GM19438 (cell line): ENCODE measurements at regions not wholly inside any gene's neighbourhood (a gene's known extent, or its start where the extent isn't known, plus 50 kb on each side); places are given as distances from the start of the nearest gene placed in this dataset.
"Not testable (repeated sequence)": the region's sequence is repeated elsewhere in the genome, so short reads cannot be mapped to it uniquely, and the experiment has no call there.

Source experiments
- ATAC-seq: cut with Tn5 transposase; IDR thresholded peaks from one replicate; pipeline ENCODE4 v1.9.1; 2021; ENCODE audit warnings: low read depth; ENCODE audit not compliant: unreplicated experiment

DNA sequence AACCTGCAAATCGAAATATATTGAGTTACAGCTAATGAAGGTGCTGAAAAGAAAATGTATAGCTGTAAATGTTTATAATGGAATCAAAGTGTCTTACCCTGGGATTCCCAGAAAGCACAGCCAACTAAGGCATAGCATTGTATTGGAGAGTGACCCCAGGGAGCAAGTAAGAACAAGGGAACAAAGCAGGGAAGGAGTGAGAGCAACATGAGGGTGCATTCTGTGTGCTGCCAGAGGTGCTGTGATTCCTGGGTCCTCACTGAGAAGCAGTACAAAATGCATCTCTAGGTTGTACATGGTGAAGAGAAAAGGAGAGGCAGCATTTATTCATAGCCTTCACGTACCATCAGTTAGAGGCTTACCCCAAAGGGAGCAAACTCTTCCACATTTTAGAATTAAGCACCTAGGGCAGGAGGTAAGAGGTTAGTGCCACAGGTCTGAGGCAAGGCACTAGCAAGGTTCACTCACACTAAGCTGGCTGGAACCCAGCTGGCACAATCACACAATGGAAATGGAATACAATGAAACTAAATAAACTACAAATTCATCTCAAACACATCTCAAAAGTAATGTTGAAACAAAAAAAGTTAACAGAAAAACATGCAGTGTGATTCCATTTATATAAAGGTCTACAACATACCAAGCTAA, 151.5 kb upstream of the C2CD4B start:
- no peak for ATAC-seq

DNA sequence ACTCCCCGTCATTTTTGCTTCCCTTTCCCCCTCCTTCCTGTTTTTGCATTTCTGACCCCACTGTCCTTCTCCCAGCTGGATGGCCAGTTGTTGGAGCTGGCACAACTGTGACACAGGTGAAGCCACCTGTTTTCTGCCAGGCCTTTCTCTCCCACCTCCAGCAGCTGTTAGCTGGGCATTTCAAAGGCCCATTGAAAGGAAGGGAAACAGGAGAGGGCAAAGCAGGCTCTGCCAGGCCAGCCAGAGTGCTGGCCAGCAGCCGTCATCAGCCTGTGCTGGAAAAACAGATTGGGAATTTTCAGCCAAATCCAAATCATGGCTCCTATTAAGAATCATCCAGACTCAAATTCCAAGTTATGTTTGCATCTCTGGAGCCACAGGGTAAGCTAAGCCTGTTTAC, 155.2 kb upstream of the C2CD4B start:
- no peak for ATAC-seq

DNA sequence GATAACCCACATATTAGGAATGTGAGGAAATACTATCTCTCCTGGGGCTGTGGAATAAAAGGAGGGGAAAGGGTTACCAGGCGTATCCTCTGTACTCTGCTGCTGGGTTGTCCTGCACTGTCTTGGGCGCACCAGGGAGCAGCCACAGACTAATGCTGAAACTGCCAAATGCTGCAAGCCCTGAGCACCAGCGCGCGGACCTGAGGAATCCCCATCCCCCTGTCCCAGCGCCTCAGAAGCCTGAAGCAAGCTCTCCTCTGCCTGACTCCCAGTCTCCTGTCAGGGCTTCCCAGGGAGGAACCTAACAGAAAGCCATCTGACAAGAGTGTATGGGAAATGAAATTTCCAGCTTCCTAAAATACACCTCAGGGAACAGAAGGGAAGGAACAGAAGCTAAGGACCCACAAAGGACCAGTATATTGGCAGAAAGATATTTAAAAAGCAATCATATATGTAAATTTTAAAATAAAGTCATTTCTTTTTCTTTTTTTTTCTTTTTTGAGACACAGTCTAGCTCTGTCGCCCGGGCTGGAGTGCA, 158.3 kb upstream of the C2CD4B start:
- ATAC-seq: no peak

DNA sequence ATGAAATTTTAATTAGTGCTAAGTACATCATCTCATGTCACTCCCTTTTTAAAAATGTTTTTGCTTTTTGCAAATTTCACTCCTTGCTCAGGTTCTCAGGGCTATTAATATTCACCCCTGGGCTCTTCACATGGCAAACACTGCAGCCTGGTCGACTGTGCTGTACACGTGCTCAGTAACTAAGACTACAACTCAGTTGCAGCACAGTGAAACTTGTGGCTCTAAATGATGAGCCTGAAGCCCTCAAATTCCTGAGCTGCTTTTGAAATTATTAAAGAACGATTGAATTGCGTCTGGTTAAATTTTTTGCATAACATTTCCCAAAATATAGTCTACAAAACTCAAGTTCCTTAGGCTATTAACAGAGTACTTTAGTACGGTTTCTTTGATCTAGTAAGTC, 159.3 kb upstream of the C2CD4B start:
- ATAC-seq: no peak

DNA sequence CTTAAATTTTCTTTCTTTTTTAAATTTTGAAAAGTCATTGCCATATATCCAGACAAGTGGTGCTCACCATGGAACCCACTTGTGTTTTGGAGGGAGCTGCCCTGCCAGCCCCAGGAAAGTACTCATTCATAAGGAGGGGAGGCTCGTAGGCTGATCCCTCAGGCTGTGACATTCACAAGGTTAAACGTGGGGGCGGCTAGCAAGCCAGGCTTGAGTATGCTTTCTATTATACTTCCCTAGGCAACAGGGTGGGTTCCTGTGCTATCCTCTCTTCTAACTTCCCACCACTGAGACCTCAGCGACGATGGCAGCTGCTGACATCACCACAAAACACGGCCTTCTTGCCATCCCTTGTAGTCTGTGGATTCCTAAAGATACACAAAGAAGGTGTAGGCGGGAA, 160.5 kb upstream of the C2CD4B start:
- ATAC-seq: no peak

DNA sequence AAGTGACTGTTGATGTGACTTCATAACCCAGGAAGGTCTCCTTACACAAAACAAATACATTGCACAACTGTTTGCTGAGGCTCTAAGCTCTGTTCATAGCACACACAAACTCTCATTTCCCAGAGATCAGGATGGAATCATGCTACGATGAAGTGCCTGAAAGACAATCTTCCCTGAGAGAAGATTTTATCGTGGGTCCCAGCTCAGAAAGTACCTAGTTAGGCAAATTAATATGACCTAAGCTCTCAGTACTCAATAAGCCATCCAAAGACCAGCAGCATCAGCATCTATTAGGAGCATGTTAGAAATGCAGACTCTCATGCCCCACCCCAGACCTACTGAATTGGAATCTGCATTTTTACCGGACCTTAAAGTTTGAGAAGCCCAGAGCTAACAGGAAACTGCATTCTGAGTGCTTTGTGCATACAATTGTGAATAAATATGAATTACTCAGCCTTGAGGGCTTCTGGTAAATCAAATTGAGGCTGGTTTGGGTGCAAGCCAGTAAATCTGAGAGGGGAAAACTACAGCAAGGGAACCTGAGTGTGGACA, 161.5 kb upstream of the C2CD4B start:
- ATAC-seq: no peak

DNA sequence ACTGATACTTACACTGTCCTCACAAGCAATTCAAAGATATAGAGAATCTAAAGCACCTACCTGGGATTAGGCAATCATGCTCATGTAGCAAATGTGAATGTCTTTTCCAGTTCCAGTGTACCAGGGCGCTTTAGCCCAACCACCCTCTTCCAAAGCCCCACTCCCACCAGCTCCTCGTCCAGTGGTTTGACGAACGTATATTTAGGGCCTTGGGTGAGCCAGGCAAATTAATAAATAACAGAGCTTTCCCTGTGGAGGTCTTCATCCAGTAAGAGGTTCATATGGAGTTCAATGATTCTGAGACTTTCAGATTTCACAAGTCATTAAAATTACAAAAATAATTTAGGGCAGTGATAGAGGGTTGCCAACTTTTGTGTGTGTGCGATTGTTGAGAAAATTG, 162.3 kb upstream of the C2CD4B start:
- ATAC-seq: no peak

DNA sequence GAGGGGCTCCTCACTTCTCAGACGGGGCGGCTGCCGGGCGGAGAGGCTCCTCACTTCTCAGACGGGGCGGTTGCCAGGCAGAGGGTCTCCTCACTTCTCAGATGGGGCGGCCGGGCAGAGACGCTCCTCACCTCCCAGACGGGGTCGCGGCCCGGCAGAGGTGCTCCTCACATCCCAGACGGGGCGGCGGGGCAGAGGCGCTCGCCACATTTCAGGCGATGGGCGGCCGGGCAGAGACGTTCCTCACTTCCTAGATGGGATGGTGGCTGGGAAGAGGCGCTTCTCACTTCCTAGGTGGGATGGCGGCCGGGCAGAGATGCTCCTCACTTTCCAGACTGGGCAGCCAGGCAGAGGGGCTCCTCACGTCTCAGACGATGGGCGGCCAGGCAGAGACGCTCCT, 167.4 kb upstream of the C2CD4B start:
- ATAC-seq: not testable (repeated sequence)

DNA sequence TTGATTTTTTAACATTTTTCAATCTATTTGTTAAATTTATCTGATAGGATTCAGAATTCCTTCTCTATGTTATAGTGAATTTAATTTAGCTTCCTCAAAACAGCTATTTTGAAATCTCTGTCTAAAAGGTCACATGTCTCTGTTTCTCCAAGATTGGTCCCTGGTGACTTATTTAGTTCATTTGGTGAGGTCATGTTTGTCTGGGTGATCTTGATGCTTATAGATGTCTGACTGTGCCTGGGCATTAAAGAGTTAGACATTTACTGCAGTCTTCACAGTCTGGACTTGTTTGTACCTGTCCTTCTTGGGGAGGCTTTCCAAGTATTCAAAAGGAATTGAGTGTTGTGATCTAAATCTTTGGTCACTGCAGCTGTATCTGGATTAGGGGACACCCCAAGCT, 169.5 kb upstream of the C2CD4B start:
- ATAC-seq: no peak

DNA sequence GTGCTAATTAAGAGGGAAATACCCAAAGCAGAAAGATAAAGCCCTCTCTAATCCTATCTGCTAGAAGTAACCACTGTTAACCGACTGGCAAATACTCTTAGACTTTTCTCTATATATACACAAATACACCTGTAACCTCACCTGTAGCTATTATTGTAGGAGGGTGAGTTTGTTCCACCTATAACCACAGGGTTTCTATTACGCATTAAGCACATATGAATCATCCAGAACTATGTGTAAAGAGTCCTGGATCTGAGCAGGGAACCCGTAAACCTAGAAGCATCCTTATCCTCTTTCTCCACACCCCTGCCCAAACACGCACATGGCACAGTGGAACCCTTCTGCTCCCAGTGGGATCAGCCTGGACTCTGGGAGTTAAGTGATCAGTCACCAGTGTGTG, 172.8 kb upstream of the C2CD4B start:
- no peak for ATAC-seq

DNA sequence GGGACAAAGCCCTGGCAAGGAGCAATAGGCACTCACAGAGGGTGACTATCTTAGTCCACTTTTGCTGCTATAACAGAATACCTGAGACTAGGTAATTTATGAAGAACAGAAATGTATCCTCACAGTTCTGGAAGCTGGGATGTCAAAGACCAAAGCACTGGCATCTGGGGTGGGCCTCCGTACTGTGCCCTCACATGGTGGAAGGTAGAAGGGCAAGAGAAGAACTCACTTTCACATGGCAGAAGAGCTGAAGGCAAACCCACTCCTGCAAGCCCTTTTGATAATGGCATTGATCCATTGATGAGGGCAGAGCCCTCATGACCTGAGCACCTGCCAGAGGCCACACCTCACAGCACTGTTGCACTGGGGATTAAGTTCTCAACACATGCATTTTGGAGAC, 173.4 kb upstream of the C2CD4B start:
- ATAC-seq: no peak

DNA sequence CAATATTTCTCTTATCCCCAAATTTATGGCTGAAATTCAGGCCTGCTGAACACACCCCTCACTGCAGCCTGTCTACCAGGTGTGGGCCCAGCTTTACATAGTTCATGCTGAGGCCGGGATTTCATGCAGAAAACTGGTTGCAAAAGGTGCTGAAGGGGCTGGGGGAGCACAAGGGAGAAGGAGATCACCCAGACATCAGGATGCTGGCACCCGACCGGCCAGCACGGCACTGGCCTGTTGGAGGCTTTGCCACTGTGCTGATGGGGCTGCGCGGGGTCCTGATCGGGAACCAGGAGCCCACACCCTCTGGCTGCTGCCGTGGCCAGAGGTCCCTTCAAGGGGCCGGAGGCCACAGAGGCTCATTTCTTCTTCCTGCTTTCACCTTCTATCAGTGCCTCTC, 177.9 kb upstream of the C2CD4B start:
- no peak for ATAC-seq

DNA sequence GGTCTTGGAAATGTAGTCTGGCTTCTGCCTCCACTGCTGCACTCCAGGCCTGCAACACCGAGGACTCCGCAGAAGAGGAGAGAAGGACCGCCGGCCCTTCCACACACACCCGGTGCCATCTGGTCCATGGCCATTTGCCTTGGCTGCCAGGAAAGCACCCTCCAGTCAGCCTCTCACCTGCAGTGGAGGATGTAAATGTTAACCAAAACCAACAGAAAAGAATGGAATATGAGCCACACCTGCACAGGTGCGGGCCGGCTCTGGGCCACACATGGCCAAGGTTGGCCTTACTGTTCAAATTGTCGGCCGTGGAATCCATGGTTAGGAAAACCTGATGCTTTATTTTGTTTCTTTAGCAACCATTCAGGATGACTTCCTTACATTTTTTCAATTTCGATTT, 178.3 kb upstream of the C2CD4B start:
- ATAC-seq: no peak

DNA sequence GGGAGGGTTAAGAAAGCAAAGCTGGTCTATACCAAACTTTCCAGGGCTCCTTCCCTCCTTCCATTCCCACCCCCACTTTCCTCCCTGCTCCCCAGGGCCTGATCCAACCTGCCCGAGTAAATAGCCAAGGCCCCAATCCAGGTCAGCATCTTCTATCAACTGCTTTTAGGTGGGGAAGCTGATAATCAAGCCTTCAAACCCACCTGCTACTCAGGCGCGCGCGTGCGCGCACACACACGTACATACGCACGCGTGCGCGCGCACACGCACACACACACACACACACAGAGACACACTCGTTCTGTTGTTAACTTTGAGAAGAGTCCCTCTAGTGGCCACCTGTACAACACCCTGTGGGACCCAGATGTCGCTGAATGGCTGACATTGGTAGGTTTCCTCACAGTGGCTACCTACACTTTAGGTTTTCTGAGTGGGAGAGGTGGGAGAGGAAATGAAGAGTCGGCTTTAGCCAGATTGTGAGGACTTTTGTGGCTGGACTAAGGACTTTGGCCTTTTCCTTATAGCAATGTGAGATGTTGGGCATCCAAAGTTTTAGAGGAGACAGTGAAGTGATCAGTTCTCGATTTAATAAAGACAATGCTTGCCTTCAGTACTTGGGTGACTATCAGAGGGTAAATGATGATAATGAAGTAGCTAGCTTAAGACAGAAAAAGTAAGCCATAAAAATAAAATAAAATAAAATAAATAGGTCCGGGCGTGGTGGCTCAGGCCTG, 179.9 kb upstream of the C2CD4B start:
- no peak for ATAC-seq

DNA sequence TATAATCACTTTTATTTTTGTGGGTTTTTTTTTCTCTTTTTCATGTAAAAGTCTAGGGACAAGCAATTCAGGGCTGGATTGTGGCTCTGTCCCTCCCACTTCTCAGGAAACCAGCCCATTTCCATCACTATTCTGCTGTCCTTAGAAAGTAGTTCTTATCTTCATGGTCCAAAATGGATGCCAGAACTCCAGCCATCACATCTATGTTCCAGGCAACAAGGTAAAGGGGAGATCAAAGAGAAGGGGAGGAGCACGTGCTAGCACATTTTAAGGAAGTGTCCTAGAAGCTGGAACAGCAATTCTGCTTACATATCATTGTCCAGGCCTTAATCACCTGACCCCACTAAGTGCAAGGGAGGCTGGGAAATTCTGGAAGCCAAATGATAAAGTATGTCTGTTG, 181.1 kb upstream of the C2CD4B start:
- no peak for ATAC-seq

DNA sequence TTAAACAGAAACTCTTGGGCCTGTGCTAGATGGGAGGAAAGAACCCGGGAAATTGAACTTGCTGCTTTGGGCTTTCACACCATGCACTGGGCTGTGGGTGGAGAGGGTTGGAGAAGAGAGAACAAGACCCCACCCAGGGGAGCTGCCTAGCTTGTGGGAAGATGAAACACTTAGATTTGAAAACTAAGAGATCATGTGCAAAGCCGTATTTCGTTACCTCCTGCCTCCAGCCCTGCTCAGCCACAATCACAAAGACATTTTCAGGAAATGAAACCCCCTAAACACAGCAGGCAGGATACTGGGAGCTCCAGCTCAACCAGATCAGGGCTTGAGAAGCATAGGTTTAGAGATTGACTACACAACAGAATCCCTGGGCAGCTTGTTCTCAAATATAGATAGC, 183.0 kb upstream of the C2CD4B start:
- ATAC-seq: no peak

DNA sequence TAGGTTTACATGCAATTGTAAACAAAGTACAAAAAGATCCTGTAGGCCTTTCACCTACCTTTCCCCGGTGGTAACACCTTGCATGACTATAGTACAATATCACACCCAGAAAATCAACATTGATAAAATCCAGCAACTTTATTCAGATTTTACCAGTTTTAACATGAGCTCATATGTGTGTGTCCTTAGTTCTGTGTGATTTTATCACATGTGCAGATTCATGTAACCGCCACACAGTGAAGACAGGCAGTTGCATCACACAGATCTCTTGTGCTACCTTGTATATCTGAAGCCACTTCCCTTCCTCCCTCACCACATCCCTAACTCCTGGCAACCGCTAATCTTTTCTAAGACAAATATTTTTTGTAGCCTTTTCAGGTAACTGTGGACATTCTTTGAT, 183.5 kb upstream of the C2CD4B start:
- ATAC-seq: no peak

DNA sequence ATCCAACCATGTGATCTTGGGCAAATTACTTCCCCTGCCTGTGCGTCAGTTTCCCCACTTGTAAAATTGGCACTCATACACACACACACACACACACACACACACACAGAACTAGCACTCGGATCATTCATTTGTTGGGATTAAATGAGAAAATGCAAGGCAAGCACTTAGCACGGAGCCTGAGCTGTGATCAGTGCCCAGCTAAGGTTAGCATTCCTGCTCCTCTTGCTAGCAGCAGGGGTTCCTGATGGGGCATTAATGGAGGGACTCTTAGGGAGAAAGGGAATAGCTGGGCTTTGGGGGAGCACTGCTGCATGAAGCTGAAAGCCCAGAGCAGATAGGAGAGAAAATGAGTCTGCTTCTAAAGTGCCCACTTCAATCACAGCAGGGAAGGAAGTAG, 187.7 kb upstream of the C2CD4B start:
- ATAC-seq: no peak

DNA sequence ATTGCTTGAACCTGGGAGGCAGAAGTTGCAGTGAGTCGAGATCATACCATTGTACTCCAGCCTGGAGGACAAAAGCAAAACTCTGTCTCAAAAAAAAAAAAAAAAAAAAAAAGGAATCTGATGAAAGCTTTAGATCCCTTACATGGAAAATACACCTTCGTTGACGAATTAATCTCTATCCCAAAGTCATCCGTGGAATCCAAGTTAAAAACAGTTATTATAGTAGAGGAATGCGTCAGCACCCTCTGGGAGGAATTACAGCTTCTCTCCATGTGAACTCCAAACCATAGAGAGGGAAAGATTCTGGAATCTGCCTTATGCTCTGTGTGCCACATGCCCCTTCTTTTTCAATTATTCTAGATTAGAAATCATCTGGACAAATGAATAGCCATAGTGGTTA, 192.3 kb upstream of the C2CD4B start:
- ATAC-seq: no peak

DNA sequence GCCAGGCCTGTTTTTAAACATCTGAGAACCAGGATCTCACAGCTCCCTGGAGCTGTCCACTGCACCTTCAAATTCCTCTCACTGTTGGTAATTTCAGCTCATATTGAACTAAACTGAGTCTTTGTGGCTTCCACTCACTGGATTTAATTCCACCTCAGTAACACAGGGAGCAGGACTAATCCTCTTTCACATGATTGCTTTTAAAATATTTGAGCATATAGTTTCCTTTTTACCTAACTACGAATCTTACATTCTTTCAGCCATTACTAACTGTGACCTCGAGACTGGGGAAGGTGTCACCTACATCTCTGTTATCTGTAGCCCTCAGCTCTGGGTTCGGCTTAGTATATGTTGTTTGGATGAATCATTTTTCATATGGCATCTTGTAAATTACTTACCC, 194.3 kb upstream of the C2CD4B start:
- no peak for ATAC-seq

DNA sequence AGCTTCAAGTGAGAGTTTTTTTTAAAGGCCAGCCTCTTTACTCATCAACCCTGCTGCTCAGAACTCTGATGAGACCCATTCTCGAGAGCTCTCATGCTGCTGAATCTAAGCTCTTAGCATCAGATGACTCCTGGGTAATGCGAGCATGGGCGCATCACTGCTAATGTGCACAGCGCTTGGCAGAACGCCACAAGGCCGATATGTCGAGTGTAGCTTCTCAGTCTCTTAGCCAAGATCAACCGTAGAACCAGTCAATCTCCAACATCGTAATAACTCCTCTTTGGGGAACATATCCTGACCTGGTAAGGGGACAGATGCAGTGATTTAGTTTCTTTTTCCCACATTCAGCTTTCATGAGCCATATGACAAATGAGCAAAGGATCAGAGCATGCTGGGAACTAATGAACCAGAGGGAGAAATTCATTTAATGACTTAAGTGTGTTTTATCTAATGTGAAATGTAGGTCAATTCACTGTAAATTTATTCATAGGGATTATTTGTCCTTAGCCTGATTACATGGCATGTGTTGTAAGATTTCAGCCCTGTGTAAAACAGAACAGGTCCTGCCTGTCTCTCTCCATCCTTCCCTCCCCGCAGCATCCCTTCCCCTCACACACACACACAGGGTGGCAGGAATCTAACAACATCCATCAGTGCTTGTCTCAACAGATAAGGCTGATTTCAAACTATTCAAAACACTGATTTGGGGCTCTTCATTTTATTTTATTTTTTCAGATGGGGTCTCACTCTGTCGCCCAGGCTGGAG, 195.4 kb upstream of the C2CD4B start:
- ATAC-seq: no peak
